OCI-LY1 (cell line): ENCODE measurements at regions not wholly inside any gene's neighbourhood (a gene's known extent, or its start where the extent isn't known, plus 50 kb on each side); places are given as distances from the start of the nearest gene placed in this dataset.

Experiments used
- EZH2 ChIP-seq: fragments of 200-600 bp; sonication (generic), shearing (Covaris generic); IDR thresholded peaks from 2 replicates; pipeline ENCODE4 v1.8.0; 2017; ENCODE audit warnings: borderline replicate concordance, mixed run types, mild to moderate bottlenecking, antibody characterized with exemption, low read length, moderate library complexity, mixed read lengths
- TF ChIP-seq, protein P1 (sequence below): fragments of 200-600 bp; sonication (generic), shearing (Covaris generic); IDR thresholded peaks from 2 replicates; pipeline ENCODE4 v1.5.1; 2017; ENCODE audit warnings: mild to moderate bottlenecking, antibody characterized with exemption, low read length, moderate library complexity, mixed read lengths

DNA sequence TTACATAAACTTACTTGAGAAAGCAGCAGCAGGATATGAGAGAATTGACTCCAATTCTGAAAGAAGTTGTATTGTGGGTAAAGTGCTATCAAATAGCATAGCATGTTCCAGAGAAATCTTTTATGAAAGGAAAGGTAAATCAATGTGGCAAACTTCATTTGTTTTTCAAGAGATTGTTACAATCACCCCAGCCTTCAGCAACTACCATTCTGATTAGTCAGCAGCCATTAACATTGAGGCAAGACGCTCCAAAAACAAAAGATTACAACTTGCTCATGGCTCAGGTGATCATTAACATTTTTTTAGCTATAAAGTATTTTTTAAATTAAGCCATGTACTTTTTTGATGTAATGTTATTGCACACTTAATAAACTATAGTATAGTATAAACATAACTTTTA is 357.2 kb downstream of the TMEM135 start:
- no peak for TF ChIP-seq EZH2
- TF ChIP-seq, protein P1, sequence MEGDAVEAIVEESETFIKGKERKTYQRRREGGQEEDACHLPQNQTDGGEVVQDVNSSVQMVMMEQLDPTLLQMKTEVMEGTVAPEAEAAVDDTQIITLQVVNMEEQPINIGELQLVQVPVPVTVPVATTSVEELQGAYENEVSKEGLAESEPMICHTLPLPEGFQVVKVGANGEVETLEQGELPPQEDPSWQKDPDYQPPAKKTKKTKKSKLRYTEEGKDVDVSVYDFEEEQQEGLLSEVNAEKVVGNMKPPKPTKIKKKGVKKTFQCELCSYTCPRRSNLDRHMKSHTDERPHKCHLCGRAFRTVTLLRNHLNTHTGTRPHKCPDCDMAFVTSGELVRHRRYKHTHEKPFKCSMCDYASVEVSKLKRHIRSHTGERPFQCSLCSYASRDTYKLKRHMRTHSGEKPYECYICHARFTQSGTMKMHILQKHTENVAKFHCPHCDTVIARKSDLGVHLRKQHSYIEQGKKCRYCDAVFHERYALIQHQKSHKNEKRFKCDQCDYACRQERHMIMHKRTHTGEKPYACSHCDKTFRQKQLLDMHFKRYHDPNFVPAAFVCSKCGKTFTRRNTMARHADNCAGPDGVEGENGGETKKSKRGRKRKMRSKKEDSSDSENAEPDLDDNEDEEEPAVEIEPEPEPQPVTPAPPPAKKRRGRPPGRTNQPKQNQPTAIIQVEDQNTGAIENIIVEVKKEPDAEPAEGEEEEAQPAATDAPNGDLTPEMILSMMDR: no peak
